Choroid plexus epithelial cell (primary cell): ENCODE measurements at regions not wholly inside any gene's neighbourhood (a gene's known extent, or its start where the extent isn't known, plus 50 kb on each side); places are given as distances from the start of the nearest gene placed in this dataset.

Experiments used
- DNase-seq: peaks from one replicate; pipeline ENCODE4 v3.0.0-alpha.2; 2010; ENCODE audit warnings: low read depth
- H3K4me3 ChIP-seq: 2 replicates; pipeline ENCODE4 v1.5.1; 2011; ENCODE audit warnings: low read depth, mild to moderate bottlenecking, control low read depth, low read length, moderate library complexity
- CTCF ChIP-seq: conservative IDR thresholded peaks from 2 replicates; pipeline ENCODE4 v1.5.1; 2011; ENCODE audit warnings: low read depth, mild to moderate bottlenecking, control low read depth, inconsistent platforms, low read length, moderate library complexity

DNA sequence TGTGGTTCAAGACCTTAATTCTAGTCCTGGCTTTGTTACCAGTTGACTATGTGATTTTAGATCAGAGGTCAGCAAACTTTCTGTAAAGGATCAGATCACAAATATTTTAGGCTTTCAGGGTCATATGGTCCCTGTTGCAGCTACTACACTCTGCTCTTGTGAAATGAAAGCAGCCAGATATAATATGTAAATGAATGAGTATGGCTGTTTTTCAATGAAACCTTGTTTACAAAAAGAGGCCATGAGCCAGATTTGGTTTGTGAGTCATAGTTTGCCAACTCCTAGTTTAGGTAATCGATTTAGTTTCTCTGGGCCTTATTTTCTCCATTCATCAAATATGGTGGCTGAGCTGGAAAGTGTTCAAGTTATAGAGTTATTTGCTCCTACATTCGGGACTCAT is 346.7 kb downstream of the NUF2 start:
- TF ChIP-seq CTCF, result no peak
- no peak overlapping the region for H3K4me3 ChIP-seq
- no peak for DNase-seq

- H3K4me3 ChIP-seq, result no peak overlapping the region
- no peak for DNase-seq
- no peak for TF ChIP-seq CTCF
Observed at GRCh38 chr1:163670989-163671757, 349.4 kb downstream of the NUF2 start.

- TF ChIP-seq CTCF, result no peak
- no peak overlapping the region for H3K4me3 ChIP-seq
- DNase-seq, result no peak
Observed at GRCh38 chr1:163672976-163673758, 351.4 kb downstream of the NUF2 start.

GRCh38 chr1:163673759-163674151 is 352.0 kb downstream of the NUF2 start:
- no peak overlapping the region for H3K4me3 ChIP-seq
- no peak for TF ChIP-seq CTCF
- no peak for DNase-seq

- DNase-seq, result no peak
- H3K4me3 ChIP-seq, result no peak overlapping the region
- TF ChIP-seq CTCF, result no peak
Observed at GRCh38 chr1:163674236-163674635, 352.5 kb downstream of the NUF2 start.

DNA sequence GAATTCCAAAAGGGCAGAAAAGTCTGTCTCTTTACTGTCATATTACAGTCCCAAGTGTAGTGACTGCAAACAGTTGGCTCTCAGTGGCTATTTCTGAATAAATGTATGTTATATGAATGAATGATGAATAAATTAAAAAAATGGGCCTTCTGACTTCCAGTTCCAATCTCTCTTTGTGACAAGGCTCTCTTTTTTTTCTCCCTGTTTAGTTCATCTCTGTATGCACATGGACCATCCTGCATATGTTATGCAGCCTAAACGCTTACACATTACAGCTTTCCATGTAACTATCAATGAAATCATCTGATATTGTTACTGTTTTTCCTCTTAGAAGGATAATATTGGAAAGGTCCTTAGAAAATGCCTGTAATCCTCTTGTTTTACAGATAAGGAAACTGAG is 363.0 kb downstream of the NUF2 start:
- H3K4me3 ChIP-seq, result no peak overlapping the region
- DNase-seq, result no peak
- no peak for TF ChIP-seq CTCF
